ENCODE measurements at regions not wholly inside any gene's neighbourhood (a gene's known extent, or its start where the extent isn't known, plus 50 kb on each side); places are given as distances from the start of the nearest gene placed in this dataset.
"Not testable (repeated sequence)": the region's sequence is repeated elsewhere in the genome, so short reads cannot be mapped to it uniquely, and the experiment has no call there.

DNA sequence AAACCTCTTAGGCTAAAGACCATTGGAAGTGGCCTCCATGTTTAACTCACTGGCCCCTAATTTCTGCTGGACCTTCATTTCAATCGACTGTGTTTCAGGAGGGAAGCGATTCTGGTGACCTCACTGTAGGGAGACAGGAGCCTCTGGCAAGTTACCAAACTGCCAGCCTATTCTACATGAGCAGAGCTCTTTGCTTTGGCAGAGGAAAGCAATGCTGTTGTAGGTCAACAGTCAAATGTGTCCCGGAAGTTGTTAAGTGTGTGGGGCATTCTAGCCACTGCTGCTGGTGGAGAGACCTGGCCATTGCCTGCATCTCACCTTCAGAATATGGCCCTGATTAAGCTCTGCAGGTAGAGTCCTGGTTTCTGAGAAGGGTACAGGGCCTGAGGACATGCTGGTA is 306.8 kb upstream of the NOTCH2NLA start:
- not testable (repeated sequence) for DNase-seq (ENCODE audit: extremely low spot score, insufficient read length, low read depth); FAIRE-seq

DNA sequence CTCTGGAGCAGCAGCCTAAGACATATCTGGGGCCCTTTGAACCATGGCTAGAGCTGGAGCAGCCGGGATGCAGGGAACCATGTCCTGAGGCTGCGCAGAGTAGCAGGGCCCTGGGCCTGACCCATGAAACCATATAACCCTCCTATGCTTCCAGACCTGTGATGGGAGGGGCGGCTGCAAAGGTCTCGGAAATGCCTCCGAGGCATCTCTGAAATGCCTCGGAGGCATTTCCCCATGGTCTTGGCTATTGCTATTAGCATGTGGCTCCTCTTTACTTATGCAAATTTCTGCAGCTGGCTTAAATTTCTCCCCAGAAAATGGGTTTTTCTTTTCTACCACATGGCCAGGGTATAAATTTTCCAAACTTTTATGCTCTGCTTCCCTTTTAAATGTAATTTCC is 302.1 kb upstream of the NOTCH2NLA start:
- not testable (repeated sequence) for FAIRE-seq; DNase-seq (ENCODE audit: extremely low spot score, insufficient read length, low read depth)

DNA sequence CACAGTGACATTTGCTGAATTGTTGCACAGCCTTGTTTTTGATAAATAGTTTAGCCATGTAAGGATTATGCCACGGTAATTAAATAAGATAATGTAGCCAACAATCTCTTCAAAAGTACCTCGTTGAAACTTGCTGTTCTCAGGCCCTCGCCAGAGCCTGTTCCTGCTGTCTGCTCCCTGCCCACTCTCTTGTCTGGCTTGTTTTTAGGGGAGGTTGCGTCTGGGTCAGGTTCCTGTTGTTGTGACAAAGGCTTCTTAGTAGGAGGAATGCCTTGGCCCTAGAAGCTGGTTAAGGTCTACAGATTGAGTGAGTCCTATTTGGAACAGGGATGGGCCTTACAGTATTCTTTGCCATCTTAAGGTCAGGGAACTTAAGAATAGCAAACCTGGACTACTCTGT is 294.0 kb upstream of the NOTCH2NLA start:
- not testable (repeated sequence) for FAIRE-seq

DNA sequence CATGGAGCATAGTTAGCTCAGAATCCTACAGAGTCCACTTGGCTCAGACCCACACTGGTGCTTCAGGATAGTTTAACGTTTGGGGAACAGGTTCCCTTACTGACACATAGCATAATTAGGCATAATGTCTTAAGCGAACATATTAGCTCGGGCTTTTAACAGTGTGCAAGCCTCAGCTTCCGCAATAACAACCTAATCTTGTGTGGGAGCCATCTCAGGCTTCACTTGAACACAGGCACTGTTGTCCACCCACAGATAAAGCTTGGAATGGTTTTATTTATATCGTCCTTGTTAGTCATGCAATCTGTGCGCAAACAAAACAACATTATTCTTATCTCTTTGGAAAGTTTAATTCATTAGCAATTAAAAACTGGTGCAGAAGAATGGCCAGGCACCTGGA is 293.5 kb upstream of the NOTCH2NLA start:
- not testable (repeated sequence) for FAIRE-seq; DNase-seq (ENCODE audit: extremely low spot score, insufficient read length, low read depth)

More for the DNA sequence above, 294.0 kb upstream of the NOTCH2NLA start:
- DNase-seq (ENCODE audit: extremely low spot score, insufficient read length, low read depth), result not testable (repeated sequence)

DNA sequence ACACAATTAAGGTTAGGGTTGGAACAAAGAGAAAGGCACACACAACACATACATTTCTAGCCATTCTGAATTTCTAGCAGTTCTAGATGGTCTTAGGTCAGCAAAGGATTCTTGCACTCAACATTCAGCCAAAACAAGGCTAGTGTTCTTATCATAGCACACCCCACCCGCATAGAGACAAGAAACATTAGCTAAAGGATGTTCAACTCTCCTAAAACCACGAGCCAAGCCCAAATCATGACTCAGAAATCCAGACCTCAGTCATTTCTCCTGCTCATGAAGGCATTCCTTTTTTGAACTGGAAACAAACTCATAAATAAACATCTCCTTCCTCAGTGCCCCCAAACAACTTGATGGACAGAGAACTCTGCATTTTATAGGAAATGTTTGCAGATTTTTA is 293.0 kb upstream of the NOTCH2NLA start:
- not testable (repeated sequence) for DNase-seq (ENCODE audit: extremely low spot score, insufficient read length, low read depth); FAIRE-seq

DNA sequence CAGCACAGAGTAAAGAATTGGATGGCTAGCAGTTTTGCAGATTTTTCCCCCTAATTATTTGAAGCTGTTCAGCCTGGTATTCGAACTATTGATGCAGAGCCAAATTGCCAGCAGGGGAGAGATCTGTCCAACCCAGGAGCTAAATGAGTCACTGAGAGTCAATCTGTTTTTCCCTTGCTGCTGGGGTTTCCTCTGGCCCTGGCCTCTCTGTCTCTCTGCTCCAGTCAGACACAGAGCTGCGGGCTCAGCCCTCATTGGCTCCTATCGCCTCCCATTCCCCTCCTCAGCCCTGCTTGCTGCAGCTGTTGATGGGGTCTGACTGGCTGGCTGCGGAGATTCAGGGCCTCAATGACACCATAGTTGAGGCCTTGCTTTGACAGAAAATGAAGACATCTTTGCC is 284.9 kb upstream of the NOTCH2NLA start:
- FAIRE-seq; DNase-seq (ENCODE audit: extremely low spot score, insufficient read length, low read depth): not testable (repeated sequence)

DNA sequence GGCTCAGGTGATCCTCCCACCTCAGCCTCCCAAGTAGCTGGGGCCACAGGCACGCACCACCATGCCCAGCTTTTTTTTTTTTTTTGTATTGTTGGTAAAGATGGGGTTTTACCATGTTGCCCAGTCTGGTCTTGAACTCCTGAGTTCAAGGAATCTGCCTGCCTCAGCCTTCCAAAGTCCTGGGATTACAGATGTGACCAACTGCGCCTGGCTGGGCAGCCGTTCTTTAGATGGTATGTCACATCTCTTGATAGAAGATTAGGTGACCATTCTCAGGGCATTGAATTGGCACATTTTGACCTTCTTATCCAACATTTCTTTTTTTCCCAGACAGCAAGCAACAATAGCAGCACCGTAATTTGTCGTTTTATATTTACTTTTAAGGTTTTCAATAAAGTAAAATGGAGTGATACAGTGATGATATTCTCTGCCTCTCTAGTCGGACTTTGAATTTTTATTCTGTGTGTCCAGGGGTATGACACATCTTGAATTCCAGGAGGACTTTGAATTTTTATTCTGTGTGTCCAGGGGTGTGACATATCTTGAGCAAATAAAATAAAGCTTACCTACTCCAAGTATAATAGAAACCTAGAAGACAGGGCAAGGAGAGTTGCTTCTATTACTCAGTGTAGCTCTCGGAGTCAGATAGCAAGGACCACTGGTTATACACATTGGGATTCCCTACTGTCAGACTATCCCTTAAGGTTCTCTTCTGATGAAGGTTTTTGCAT is 282.4 kb upstream of the NOTCH2NLA start:
- DNase-seq (ENCODE audit: extremely low spot score, insufficient read length, low read depth); FAIRE-seq: not testable (repeated sequence)

DNA sequence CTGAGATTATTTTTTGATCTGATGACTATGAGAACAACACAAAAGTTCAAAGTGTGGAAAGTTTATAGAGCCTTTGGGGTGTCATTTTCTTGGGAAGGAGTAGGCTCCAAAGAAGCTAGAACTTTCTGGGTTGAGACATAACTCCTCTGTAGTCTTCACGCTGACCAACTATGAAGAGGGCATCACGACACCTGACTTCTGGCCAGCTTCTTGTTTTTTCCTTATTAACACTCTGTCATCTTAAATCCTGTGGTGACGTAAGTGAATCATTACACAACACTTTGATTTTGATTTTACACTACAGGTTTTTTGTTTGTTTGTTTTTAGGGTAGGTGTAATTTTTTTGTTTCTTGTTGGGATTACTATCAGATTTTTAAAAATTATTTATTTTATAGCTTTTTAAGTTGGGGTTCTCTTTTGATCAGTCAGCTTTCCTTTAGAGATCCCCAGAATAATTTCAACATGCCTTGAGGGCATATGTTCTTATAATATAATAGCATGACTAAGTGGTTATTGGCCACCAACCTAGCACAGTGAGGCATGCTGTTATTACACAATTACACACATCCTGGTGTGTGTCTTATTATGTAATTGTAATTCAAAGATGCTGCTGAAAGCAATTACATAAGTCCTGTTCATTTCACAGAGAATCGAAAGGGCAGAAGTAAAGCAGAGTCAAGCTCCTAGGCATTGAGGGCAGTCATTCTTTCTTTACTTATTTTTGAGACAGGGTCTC is 281.6 kb upstream of the NOTCH2NLA start:
- DNase-seq (ENCODE audit: extremely low spot score, insufficient read length, low read depth); FAIRE-seq: not testable (repeated sequence)

DNA sequence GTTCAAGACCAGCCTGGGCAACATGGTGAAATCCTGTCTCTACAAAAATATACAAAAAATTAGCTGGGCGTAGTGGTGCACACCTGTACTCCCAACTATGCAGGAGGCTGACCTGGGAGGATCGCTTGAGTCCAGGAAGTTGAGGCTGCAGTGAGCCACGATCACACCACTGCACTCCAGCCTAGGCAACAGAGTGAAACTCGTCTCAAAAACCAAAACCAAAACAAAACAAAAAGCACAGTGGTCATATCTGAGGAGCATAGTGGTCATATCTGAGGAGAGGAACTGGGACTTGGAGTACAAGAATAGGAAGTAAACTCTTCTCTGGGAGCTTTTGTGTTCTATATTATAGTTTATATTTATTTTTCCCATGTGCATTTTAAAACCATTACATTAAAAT is 275.3 kb upstream of the NOTCH2NLA start:
- FAIRE-seq; DNase-seq (ENCODE audit: extremely low spot score, insufficient read length, low read depth): not testable (repeated sequence)

DNA sequence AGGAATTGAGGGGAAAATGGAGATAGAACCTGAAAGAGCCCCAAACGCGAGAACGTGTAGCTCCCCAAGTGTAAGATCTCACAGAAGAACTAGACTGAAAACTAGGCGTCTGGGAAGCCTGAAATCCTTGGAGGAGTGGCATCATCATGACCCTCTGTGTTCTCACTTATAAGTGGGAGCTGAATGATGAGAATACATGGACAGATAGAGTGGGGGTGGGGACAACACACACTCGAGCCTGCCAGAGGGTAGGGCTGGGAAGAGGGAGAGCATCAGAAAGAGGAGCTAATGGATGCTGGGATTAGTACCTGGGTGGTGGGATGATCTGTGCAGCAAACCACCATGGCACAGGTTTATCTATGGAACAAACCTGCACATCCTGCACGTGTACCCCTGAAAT is 258.7 kb upstream of the NOTCH2NLA start:
- FAIRE-seq; DNase-seq (ENCODE audit: extremely low spot score, insufficient read length, low read depth): not testable (repeated sequence)

DNA sequence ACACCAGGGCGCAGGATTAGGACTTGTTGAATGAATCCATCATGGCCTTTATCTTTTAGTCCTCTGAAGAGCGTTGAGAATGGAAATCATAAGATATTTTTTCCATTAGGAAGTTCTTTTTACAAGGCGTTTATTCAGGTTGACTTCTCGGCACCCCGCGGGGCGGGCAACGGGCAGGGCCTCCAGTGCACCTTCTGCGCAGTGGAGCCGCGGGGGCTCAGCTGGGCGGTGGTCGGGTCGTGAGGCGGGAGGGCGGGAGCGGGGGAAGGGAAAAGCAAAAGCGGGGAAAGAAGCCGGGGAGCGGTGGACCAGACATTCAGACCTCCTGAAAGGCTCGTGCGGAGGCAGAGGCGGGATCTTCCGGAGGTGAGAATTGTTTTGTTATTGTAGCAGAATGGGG is 258.3 kb upstream of the NOTCH2NLA start:
- not testable (repeated sequence) for FAIRE-seq; DNase-seq (ENCODE audit: extremely low spot score, insufficient read length, low read depth)

DNA sequence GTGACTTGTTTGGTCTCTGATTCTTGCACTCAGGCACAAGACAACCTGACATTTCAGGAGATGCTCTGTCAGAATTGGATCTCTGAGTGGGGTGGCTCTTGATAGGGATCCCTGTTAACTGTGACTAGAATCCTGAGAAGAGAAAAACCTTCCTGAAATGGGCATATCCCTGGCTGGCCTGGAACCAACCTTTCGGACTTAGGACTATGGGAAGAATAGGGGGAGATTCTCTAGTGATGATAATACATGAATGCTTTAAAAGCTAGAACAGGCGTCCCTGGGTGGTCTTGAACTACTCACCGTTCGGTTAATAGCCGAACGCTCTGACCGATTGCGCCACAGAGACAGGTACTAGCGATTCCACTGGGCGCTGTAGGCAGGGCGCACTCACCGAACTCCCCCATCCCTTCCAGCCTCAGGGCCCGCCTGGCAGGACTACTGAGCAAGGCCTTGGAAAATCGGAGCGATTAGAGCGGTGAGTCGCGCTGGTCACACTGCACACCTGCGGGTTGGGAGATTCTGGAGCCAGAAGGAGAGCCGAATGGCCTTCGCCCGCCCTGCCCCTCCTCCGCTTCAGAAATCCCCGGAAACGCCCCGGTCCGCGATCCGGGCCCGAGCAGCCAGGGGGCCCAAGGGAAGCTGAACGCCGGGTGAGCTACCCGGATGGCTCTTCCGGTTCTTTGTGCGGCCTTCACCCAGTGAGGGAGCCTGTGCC is 257.6 kb upstream of the NOTCH2NLA start:
- not testable (repeated sequence) for FAIRE-seq; DNase-seq (ENCODE audit: extremely low spot score, insufficient read length, low read depth)

DNA sequence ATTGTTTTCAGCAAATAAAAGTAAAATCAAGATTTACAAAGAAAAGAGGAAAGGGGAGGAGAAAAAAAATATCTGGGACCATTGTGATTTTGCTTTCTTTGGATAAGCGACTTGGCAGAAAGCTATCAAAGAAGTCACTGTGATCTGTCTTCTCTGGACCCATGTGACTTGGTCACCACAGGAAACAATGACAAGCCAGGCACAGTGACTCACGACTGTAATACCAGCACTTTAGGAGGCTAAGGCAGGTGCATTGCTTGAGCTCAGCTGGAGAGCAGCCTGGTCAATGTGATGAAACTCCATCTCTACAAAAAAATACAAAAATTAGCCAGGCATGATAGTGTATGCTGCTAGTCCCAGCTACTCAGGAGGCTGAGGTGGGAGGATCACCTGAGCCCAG is 255.4 kb upstream of the NOTCH2NLA start:
- DNase-seq (ENCODE audit: extremely low spot score, insufficient read length, low read depth); FAIRE-seq: not testable (repeated sequence)

DNA sequence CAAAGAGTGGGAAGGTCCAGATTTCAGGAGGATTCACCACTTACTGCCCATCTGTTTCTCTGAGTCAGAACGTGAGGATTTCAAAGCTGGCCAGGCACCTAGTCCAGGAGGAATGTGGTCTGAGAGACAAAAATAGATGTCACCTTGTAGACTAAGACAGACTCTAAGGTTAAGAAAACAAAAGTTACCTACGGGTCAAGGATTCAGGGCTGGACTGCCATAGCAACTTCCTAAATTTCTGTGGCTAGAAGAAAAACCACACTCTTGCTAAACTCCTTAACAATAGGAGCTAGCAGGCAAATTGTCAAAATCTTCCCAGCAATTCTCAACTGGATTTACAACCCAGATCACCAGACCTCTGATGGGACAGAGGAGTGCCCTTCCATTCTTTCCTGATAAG is 250.4 kb upstream of the NOTCH2NLA start:
- DNase-seq (ENCODE audit: extremely low spot score, insufficient read length, low read depth); FAIRE-seq: not testable (repeated sequence)

DNA sequence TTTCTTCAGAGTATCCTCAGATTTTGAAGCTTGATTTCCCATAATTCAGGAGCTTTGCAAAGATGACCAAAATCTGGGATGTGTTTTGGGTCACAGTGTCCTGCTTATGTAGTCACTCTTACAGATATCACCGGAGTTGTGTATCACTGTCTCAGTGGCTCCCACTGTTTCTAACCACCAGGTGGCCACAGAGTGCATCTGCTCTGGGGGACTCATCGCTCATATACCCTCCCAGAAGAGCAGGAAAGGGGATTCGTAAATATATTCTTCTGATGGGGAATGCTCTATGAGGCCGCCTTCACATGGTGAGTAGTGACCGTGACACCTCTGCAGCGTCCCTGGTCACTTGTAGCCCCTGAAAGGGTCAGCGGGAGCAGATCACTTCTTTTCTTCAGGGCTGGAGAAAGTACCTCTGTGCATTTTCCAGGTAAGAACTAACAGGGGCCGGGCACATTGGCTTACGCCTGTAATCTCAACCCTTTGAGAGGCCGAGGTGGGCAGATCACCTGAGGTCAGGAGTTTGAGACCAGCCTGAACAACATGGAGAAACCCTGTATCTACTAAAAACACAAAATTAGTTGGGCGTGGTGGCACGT is 249.4 kb upstream of the NOTCH2NLA start:
- DNase-seq (ENCODE audit: extremely low spot score, insufficient read length, low read depth); FAIRE-seq: not testable (repeated sequence)

DNA sequence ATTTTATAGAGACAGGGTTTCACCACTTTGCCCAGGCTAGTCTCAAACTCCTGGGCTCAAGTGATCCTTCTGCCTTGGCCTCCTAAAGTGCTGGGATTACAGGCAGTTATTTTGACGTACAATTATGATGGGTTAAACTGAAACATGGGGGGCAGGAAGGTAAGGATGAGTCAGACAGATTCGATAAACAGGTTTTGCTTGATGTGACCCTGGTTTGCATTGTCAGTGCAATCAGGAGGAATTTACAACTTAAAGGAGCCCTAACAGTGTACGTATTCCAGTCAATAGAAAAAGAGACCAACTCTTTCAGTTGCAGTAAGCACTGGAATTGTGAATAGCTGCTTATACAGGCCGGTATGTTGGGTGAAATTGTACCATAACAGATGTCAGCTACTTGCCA is 246.3 kb upstream of the NOTCH2NLA start:
- FAIRE-seq; DNase-seq (ENCODE audit: extremely low spot score, insufficient read length, low read depth): not testable (repeated sequence)

DNA sequence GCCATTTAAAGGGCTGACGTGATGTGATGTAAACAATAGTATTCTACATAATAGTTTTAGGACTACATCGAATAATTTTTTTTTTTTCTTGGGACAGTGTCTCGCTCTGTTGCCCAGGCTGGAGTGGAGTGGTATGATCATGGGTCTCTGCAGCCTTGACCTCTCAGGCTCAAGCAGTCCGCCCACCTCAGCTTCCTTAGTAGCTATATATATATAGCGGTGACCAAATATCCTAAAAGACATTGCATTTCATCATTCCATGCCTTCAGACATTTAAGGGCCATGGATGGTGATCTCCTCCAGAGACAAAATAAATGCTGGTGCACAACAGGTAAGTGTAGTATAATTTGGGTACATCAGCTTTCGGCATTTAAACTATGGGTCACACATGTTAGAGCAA is 245.4 kb upstream of the NOTCH2NLA start:
- not testable (repeated sequence) for DNase-seq (ENCODE audit: extremely low spot score, insufficient read length, low read depth); FAIRE-seq

DNA sequence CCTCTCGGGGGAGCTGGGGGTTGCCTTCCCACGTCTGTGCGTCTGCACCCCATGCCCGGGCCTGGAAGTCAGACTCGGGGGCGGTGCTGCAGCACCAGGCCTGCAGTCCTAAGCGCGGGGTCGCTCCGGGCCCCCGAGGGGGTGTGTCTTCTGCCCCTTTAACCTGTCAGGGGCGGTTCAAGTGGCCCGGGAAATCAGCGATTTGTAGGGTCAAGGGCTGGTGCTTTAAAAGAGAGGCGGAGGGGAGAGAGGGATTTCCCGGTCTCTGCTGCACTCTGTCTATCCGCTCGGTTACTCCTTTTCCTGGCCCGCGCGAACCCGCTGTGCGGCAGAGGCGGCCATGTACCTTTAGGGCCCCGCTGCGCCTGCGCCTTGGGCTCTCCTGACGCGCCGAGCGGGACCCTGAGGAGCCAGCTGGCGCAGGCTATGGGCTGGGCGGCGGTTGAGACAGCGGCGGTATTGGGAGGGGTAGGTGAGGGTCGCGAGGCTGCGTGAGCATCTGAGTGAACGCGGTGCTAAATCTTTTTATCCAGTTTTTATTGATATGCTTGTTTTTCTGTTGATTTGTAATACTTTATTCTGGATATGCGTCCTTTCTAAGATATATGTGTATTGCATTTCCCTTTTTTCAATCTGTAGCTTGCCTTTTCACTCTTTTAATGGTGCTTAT is 243.5 kb upstream of the NOTCH2NLA start:
- not testable (repeated sequence) for DNase-seq (ENCODE audit: extremely low spot score, insufficient read length, low read depth); FAIRE-seq

DNA sequence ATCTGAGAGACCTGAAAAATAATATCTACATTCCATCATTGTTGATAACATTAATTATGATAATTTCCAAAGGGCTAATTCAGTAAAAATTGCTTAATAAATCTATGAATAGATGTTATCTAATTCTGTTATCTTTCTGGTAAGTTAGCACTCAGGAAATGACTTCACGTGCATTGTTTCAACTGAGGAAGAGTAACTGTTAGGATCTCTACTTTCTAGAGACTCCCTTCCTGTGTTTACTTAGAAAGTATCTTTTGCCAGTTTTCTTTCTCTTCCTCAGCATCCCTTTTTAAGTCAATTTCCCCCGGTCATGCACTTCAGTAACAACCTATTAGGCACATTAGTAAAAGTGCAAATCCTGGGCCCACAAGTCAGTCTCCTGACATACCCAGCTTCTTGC is 231.1 kb upstream of the NOTCH2NLA start:
- DNase-seq (ENCODE audit: extremely low spot score, insufficient read length, low read depth); FAIRE-seq: not testable (repeated sequence)
